AG04450 (cell line): ENCODE measurements at regions not wholly inside any gene's neighbourhood (a gene's known extent, or its start where the extent isn't known, plus 50 kb on each side); places are given as distances from the start of the nearest gene placed in this dataset.
"Not testable (repeated sequence)": the region's sequence is repeated elsewhere in the genome, so short reads cannot be mapped to it uniquely, and the experiment has no call there.

Experiments
- CTCF ChIA-PET: fragments of 300-600, 350-600 bp; formaldehyde crosslinking; extraction: SDS; loops from one replicate; lab custom pipeline; 2022; ENCODE audit warnings: antibody characterized with exemption, inconsistent platforms; lab: Charles Lee
- POLR2A ChIA-PET: fragments of 350-600 bp; formaldehyde crosslinking; extraction: SDS; loops from one replicate; lab custom pipeline; 2021; ENCODE audit warnings: antibody characterized with exemption, inconsistent platforms; lab: Yijun Ruan, JAX
- DNase-seq: peaks from one replicate; pipeline ENCODE4 v3.0.0-alpha.2; 2011; ENCODE audit warnings: low read depth, low spot score
- H3K27ac ChIP-seq: one replicate; pipeline ENCODE4 v1.5.1; 2012; ENCODE audit warnings: low read depth, low read length, control low read depth
- H3K27me3 ChIP-seq: one replicate; pipeline ENCODE4 v1.6.0; 2012; ENCODE audit warnings: low read length; ENCODE audit not compliant: control insufficient read depth, insufficient read depth
- H3K4me3 ChIP-seq: 2 replicates; pipeline ENCODE4 v1.5.1; 2011; ENCODE audit warnings: mild to moderate bottlenecking, low read depth, low read length, control low read depth
- H3K9me3 ChIP-seq: 2 replicates; pipeline ENCODE4 v1.5.1; 2012; ENCODE audit warnings: low read length; ENCODE audit not compliant: control insufficient read depth, insufficient read depth
- TF ChIP-seq, protein P1 (sequence below): IDR thresholded peaks from 2 replicates; pipeline ENCODE4 v1.5.1; 2011; ENCODE audit warnings: low read depth, low read length, control low read depth, inconsistent platforms

DNA sequence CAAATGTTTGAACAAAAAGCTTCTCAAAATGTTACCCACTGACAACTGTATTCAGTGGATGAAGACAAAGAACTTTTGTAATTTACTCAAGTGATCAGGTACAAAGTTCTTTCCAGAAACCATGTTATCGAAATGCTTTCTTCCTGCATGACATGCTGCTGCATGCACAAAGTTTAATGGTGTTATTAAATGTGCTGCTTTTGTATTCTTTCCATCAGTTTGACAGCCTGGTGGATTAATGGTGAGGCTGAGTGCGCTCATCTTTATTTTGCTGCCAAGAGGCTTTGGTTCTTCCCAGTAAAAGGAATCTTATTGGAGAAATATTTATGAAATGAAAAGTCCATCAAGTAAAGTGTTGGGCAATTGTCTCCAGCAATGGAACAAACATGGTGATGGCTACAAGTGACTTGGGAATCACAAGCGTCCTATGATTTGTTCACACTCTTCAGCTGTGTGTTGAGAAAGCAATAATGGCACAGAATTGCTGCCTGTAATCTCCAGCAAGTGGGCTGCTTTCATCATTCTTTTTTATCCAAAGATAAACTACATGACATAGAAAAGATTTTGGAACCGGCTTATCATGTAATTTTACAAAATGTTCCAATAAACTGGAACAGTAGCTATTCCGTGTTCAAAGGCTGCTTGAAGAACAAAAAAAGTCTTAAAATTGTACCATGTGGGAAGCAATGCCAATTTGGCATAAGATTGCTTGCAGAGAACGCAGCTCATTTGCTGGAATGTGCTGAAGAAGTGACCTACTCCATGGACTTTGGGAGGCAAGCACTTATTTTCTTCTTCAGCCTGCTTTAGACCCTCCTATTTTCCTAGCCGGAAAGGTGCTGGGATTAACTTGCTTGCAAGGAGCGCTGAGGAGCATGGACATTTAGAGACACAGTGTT lies 153.1 kb downstream of the HSD17B3 start:
- no peak for DNase-seq
- CTCF ChIA-PET: no interaction called here
- no peak overlapping the region for H3K27ac ChIP-seq
- TF ChIP-seq, protein P1, sequence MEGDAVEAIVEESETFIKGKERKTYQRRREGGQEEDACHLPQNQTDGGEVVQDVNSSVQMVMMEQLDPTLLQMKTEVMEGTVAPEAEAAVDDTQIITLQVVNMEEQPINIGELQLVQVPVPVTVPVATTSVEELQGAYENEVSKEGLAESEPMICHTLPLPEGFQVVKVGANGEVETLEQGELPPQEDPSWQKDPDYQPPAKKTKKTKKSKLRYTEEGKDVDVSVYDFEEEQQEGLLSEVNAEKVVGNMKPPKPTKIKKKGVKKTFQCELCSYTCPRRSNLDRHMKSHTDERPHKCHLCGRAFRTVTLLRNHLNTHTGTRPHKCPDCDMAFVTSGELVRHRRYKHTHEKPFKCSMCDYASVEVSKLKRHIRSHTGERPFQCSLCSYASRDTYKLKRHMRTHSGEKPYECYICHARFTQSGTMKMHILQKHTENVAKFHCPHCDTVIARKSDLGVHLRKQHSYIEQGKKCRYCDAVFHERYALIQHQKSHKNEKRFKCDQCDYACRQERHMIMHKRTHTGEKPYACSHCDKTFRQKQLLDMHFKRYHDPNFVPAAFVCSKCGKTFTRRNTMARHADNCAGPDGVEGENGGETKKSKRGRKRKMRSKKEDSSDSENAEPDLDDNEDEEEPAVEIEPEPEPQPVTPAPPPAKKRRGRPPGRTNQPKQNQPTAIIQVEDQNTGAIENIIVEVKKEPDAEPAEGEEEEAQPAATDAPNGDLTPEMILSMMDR: no peak
- H3K27me3 ChIP-seq: peaks cover 30% of the 10 kb centered on the region
- H3K9me3 ChIP-seq: no peaks in the 10 kb centered on the region
- no peak overlapping the region for H3K4me3 ChIP-seq
- POLR2A ChIA-PET: no interaction called here

DNA sequence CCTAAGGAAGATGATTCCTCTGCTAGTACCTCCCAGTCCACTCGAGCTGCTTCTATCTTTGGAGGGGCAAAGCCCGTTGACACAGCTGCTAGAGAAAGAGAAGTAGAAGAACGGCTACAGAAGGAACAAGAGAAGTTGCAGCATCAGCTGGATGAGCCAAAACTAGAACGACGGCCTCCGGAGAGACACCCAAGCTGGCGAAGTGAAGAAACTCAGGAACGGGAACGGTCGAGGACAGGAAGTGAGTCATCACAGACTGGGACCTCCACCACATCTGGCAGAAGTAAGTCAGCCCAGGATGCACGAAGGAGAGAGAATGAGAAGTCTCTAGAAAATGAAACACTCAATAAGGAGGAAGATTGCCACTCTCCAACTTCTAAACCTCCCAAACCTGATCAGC lies 154.9 kb downstream of the HSD17B3 start:
- H3K9me3 ChIP-seq, DNase-seq, POLR2A ChIA-PET, CTCF ChIA-PET, H3K4me3 ChIP-seq, H3K27ac ChIP-seq: not testable (repeated sequence)
- peaks cover 28% of the 10 kb centered on the region for H3K27me3 ChIP-seq

DNA sequence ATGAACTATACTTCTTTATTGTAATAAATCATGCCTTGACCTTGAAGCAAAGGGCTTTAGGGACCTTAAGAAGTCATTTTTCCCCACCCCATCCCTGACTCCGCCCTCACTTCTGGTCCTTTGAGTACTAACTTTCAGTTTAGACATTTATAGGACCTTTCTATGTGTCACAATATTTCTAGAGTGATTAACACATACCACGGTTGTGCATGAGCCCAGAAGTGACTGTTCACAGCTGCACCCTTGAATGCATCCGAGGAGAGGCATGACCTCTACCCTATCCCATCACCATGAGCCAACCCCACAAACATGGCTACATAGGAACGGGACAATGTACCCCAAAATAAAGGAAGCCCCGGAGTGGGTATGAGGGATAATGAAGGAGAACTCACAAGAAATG lies 160.3 kb downstream of the HSD17B3 start:
- ChIA-PET POLR2A (no interaction called here), CTCF (no interaction called here)
- Histone ChIP-seq H3K27ac (no peak overlapping the region), H3K4me3 (no peak overlapping the region), H3K9me3 (no peaks in the 10 kb centered on the region), H3K27me3 (peaks cover 16% of the 10 kb centered on the region)
- TF ChIP-seq, protein P1: no peak
- DNase-seq: no peak

DNA sequence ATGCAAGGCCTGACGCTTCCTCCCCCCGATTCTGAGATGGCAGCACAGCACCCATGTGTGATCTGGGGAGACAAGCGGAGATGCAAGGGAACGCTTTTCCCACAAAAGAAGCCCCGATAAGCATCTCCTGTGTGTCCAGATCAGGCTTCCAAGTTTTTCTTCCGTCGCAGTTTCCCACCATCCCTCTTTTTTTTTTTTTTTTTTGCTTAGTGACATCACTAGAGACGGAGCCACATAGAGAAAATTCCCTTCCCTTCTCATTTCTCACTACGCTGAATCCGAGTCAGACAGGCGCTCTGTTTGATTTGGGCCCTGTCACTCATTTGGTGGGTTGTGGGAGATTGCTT lies 160.9 kb downstream of the HSD17B3 start:
- TF ChIP-seq, protein P1: no peak
- ChIA-PET CTCF (no interaction called here), POLR2A (no interaction called here)
- H3K27ac ChIP-seq: no peak overlapping the region
- H3K4me3 ChIP-seq: no peak overlapping the region
- no peaks in the 10 kb centered on the region for H3K9me3 ChIP-seq
- DNase-seq: no peak
- H3K27me3 ChIP-seq: peaks cover 16% of the 10 kb centered on the region

DNA sequence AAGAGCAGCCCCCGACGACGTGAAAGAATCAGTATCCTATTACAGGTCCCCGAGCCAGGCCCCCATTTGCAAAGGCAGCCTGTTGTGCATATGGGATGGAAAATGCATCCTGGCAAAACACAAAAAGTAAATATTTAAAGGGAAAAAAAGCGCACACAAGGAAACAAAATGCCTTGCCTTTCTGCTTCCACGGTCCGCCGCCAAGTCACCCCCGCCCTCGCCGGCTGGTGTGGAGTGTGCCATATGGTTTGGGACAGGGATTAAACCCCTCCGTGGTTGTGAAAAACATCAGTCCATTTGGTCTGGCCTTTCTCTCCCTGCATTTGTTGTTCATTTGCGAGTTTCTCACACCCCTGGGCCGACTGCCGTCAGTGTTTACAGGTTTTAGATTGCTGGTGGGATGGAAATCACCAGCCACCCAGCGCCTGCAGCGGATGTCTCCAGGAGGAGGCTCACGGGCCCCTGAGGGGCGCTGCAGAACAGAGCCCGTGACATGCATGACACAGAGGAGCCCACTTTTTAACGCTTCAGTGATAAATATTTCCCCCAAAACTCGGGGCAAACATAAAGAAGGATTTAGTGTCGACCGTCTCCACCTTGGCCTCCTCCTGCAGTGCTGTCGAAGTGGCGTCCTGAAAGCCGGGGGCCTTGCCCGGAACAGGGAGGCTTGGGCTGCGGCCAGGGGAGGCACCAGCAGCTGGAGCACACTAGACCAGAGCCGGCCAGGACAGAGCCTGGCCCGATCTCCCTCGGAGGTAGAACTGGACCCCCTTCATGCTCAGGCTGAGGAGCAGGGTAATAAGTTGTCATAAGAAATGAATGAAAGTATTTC lies 161.5 kb downstream of the HSD17B3 start:
- Histone ChIP-seq H3K27ac (peak overlapping the region; percentile 65), H3K9me3 (no peaks in the 10 kb centered on the region), H3K27me3 (peaks cover 16% of the 10 kb centered on the region), H3K4me3 (peak overlapping the region; percentile 25; the same call in 1 of the 2 replicates)
- TF ChIP-seq, protein P1: no peak
- DNase-seq: no peak
- POLR2A ChIA-PET: interaction anchor here (0.6 kb wide), 1 partner anchor 60 kb away, joined by 5 read pairs; no protein-coding TSS in a partner anchor
- CTCF ChIA-PET: no interaction called here
